ENCODE measurements at regions not wholly inside any gene's neighbourhood (a gene's known extent, or its start where the extent isn't known, plus 50 kb on each side); places are given as distances from the start of the nearest gene placed in this dataset.

DNA sequence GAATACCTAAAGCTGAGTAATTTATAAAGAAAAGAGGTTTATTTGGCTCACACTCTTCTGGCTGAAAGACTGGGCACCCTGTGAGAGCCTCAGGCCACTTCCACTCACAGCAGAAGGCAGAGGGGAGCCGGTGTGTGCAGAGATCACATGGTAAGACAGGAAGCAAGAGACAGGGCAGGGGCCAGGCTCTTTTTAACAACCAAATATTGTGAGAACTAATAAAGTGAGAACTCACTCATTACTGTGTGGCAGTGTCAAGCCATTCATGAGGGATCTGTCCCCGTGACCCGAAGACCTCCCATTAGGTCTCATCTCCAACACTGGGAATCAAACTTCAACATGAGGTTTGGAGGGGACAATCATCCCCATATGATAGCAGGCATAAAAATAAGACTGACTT, 180.8 kb upstream of the DIO3 start:
- DNase-seq: no peak

DNA sequence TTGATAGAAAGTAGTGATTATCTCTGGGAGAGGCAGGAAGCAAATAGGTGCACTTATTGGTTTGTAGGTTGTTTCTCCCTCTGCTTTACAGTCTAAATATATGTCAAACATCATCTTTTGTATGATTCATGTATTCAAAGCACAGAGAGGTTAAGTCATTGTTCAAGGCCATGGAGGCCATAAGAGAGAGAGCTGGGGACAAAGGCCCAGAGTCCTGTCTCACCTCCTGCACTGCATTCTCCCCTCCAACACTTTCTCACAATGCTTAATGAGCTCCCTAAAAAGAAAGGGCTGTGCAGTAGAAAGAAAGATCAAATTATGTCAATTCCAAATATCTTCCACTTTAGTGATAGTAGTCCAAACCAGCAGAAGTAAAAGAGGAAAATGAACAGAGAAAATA, 180.4 kb upstream of the DIO3 start:
- DNase-seq: no peak

DNA sequence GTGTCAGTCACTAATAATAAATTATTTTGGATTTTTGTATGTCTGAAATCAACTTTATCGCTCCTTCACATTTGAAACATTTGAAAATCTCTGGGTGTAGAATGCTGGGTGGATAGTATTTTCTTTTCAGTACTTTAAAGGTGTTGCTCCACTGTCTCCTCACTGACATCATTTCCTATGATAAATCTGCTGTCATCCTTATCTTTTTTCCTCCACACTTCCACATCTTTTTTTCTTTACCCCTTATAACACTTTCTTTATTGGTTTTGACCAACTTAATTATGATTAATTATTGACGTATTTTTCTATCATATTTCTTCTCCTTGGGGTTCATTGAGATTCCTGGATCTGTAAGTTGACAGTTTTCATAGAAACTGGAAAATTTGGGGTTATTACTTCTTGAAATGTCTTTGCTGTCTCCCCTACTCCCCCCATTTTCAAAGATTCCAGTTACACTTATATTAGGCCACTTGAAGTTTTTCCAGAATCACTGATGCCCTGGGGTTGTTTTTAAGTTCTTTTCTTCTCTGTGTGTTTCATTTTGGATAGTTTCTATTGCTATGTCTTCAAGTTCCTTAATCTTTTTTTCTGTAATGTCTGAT, 177.5 kb upstream of the DIO3 start:
- DNase-seq: no peak

DNA sequence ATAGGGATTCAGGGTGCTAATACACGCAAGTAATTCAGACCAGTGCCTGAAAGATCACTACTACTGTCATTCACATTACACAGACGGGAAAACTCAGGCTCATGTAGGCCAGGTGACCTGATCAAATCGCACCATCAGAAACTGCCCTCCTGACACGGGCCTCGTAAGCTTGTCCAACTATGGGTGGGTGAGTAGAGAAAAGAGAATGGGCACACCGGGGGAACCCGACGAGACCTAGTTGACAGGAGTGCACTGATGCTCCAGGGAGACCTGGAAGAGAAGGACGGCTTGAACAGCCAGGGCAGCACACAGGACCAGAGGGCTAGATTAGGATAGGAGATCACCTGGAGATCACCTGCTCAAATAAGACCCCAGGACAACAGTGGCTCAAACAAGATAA, 166.9 kb upstream of the DIO3 start:
- no peak for DNase-seq

DNA sequence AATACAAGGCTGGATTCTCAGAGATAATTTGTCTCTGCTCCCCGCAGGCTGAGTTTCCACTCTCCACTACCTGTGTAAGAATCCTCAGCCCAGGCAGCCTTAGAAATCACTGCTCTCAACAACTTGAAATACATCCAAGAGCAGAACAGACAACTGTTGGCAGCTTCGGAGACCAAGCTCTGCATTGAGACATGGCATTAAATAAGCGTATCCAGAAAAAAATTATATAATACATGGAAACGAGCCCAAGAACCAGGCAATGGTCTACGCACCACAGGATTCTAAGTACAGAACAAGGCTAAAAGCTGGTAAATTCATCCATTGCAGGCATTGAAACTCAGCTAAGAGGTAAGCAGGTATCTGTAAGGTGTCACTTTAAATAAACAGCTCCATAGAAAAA, 165.5 kb upstream of the DIO3 start:
- DNase-seq: no peak

DNA sequence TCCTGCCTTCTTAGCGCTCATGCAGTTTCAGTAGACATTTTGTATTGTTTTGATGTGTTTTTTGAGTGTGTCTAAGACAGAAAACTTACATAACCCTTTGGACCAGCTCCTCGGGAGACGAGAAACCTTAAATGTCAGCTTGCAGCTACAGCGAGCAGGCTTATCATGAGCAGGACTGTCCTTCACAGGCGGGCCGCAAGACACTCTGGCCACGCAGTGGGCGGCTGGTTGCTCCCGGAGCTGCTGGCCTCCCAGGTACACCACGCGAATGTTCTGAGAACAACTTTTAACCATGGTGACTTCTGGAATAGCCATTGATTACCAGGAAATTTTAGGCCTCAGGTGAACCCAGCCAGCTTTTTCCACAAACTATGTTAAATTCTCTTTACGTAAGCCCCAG, 164.1 kb upstream of the DIO3 start:
- no peak for DNase-seq

DNA sequence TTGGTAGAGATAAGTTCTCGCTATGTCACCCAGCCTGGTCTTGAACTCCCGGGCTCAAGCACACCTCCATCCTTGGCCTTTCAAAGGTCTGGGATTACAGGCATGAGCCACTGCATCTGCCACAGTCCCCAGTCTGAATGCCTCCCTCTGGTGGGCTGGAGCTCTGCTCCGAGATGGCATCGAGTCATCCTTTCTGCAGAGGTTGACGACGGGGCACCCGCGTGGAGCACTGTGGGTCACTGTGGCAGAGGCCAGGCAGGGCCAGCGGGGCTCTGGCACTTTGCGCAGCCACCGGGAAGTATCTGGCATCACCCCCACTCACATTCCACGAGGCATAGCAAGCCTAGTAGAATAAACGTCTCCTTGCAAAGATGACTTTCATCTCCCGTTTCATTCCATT, 163.3 kb upstream of the DIO3 start:
- no peak for DNase-seq

DNA sequence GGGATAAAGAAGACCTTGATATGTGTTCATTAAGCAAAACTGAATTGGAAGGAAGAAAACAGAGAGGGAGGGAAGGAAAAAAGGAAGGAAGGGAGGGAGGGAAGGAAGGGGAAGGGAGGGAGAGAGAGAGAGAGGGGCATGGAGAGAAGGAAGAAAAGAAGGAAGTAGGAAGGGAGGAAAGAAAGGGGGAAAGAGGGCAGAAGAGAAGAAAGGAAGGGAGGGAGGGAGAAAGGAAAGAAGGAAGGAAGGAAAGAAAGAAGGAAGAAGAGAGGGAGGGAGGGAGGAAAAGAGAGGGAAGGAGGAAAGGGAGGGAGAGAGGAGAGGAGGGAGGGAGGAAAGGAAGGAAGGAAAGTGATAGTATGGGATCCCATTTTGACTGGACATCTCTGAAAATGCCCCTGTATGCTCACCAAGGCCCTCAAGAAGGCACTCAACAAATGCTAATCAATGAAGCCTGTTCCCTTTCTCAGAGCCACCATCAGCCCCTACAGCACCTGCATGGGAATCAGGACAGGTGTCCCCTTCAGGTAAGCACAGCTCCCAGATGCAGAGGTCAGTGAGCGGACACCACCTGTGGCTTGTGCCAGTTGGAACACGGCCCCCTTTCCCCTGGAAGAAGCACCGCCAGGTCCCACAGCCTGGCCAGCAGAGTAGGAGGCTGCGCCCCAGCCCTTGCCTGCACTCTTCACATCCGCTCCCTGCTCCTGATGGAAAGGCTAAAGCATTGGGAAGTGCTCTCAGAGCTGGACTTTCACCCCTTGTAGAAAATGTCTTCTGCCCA, 161.4 kb upstream of the DIO3 start:
- no peak for DNase-seq

DNA sequence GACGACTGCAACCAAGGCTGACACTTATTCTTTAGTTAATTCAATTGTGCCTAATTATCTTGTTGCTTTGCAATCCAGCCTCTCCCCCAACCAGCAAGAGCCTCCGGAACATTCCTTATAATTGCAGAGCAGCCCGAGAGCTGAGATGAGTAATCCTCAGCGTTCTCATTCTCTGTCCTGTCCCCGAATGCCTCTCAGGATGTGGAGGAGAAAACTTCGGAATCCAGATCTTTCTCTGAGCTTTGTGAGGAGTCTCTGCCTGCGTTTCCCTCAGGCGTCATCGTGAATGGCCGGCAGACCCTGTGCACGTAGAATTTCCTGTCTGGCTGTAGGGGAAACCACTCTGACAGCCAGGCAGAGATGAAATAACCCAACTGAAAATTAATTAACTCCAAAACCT, 160.5 kb upstream of the DIO3 start:
- no peak for DNase-seq

DNA sequence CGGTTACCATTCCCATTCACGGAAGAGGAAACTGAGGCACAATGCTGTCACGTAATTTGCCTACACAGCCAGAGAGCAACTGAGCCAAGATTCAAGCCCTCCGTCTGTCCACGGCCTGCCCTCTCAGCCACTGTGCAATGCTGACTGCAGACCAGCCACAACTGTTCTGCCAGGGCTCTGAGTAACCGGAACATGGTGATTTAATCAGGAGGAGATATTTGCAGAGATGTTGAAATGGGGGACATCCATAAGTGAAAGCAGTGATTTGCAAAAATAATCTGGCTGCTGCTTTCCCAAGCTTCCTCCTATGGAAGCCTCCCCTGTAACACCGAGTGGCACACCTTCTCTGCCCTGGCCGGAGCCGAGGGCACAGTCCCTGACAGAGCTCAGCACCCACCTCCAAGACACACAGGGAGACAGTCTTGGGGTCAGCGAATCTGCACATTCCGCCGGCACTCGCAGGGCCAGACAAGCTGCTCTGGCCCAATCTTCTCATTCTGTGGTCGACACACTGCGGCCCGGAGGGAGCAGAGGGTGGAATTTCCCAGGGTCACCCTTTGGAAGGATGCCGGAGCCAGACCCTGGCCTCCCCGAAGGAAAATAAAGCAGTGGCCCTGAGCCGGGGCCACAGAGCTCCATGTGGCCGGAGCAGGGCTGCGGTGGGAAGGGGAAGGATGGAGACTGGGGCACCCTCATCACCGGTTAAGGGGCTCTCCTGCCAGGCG, 158.2 kb upstream of the DIO3 start:
- no peak for DNase-seq

DNA sequence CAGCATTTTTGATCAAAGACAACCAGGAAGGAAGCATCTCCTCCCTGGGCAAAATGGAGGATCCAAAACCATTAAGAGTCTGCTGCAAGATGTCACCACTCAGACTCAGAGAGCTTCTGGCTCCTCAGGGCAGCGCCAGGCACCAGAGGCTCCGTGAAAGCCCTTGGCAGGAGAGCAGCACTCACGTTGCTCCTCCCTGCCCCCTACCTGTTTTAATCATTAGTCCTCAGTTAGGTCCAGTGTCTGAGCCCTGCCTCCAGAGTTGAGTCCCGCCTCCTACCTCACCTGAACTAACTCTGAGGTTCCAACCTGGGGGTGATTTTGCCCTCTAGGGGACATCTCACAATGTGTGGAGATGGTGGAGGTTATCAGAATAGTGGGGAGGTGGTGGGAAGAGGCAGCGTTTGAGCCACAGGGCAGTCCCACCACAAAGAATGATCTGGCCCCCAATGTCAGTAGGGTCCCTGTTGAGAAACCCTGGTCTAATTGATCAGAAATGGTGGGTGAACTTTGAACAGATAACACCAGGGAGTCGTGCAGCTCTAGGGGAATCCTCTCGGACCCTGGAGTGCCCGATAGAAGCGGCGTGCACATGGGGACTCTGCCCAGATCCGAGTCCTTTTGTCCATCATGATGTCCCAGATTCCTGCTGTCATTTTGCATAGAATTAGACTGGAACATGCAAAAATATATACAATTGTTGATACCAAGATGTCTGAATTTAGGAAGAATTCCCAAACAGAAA, 156.7 kb upstream of the DIO3 start:
- no peak for DNase-seq

DNA sequence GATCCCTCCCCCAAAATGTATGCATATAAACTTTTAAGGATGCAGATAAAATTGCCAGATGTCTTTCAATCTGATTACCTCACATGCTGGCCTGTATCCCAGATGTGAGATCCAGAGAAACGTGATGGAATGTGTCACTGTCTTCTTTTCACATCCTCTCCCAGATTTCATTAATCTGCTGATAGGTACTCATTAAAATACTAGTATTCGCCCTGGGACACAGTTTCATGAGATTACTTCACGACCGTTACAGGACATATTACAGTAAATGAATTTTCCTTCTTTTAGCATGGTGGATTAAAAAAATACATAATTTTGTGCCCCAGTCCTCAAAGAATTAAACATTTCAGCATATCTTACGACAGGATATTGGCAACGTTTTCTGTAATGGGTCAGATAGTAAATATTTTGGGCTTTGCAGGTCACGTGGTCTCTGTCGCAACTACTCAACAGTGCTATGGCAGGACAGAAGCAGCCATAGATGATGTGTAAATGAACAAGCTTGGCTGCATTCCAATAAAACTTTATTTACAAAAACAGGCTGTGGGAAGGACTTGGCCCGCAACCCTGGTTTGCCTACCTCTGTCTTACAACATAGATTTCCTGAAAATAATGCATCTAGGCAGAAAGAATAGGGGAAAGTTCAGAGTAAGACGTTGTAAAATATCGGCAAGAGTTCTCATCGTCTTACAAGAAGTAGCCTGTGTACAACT, 156.0 kb upstream of the DIO3 start:
- DNase-seq: no peak

DNA sequence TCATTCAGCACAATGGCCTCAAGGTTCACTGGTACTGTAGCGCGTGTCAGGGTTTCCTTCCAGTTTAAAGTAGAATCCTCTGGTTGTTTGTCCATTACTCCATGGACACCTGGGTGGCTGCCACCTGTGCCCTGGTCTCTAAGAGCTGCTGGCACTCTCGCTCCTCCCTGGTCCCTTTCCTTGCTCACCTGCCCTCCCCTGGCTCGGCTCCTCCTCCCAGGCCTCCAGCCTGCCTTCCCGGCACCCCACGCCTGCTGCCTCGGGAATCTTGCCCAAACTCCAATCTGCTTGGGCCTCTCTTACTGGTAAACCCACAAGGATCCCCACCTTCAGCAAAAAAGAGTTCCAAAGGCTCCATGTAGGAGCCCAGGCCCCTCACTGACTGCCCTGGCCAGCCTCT, 154.4 kb upstream of the DIO3 start:
- DNase-seq: no peak

DNA sequence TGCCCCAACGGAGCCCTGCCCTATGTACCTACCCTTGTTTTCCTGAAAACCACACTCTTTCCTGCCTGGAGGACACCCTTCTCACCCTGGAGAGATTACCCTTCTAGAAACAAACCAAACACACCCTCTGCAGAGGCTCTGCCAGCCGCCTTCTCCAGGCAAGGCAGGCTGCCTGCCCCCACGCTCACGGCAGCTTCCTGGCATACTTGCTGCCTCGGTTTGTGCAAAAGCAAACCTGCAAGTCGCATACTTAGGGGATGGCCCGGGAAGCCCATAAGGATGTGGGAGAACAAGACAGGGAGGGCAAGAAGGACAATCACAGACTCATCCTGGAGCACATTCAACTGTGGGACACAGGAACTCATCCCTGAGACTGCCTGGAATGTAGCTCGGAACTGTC, 154.0 kb upstream of the DIO3 start:
- no peak for DNase-seq

DNA sequence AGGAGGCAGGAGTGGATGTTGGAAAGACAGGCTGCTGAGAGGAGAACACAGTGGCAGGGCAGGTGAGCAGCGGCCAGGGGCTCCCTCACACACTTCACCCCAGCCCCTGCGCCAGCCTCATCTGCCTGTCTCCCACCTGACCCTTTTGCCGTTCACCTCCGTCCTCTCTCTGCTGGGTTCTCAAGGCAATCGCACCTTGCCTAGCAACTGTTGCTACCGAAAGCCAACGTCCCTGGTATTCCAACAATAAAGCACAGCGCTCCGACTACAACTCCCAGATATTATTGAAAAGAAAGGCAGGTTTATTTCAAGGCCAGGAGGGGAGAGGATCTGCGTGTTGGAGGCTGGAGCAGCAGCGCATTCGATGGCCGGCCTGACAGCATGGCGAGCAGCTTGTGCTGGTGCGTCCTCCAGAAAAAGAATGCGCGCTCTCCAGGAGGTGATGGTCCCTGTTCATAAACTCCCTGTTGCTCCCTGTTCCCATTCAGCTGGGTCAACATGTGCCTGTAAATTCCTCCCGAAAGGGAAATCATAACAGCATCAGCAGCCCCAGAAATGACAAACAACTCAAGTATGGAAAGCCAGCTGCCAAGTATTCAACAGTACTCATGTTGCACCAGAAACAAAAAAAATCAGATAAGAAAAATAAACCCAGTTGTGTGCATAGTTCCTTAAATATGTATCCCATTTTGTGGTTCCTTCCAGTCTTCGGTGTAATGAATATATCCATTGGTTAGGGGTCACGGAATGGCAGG, 153.0 kb upstream of the DIO3 start:
- DNase-seq: no peak

DNA sequence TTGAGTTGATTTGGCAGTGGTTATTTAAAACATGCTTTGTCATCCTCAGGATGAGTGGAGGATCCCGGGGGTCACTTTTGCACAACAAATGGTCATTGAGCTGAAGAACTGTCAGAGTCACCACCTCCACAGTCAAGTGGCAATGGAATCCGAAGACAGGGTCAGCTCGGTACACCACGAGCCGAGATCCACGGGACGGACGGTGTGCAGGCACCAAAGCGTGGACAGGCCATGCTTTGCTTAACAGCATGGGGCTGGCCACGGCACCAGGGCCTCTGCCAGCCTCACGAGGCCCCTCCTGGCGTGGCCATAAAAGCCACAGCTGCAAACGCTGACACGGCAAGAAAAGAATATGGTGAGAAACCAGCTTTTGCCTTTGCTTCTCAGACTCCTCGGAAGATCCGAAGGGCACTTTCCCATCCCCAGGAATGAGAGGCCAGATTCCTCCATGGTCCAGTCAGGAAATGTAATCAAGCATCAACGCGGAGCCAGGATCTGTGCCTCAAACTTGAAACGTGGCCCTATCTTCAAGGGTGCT, 152.2 kb upstream of the DIO3 start:
- DNase-seq: no peak

DNA sequence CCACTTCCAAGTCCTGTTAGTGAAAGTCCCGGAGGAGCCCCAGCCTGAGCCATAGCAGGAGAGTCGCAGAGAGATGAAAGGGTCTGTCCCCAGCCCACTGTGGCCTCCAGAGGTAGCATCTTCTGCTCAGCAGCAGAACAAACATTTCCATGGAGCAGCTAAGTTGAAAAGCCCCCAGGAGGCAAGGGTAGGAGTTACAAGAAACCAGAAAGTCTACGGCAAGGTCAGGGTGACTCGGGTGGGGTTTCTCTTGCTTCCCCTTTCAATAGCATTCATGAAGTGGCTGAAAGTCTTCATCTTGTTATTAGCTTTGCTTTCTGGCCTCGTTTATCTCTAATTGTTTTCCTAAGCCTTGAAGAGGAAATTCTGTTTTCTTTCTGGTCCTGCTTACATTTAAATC, 151.2 kb upstream of the DIO3 start:
- DNase-seq: no peak

DNA sequence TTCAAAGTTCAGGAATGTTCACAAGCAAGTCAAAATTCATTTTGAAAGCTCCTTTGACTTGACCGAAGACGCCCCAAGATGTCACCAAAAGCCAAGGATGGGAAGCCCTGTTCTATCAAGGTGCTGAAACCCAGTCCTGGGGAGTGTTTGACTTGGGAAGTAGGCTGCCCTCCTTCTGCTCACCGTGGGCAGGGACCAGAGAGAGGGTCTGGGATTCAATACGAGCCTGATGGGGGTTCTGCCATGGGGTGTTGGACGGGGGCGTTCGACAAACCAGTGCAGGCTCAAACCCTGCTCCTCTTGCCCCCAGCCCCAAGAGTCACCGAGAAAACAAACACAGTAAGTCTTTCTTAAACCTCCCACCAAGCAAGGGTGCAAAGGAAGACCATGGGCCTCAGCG, 150.1 kb upstream of the DIO3 start:
- DNase-seq: no peak

DNA sequence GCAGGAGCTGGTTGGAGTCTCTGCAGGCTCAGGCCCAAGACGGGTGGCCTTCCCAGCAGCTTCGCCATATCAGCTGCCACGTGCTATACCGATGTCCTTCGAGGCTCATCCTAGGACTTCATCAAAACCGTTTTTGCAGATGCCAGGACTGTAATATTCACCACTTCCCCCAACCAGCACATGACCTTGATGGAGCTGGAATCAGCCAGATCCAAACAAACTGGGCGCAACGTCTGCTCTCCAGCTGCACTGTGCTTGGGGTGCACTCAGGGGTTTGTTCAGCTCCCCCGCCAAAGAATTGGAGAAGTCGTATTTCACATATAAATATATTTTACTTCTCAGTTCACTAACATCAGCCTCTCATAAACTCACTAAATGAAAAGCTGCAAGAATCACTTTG, 149.5 kb upstream of the DIO3 start:
- DNase-seq: no peak

DNA sequence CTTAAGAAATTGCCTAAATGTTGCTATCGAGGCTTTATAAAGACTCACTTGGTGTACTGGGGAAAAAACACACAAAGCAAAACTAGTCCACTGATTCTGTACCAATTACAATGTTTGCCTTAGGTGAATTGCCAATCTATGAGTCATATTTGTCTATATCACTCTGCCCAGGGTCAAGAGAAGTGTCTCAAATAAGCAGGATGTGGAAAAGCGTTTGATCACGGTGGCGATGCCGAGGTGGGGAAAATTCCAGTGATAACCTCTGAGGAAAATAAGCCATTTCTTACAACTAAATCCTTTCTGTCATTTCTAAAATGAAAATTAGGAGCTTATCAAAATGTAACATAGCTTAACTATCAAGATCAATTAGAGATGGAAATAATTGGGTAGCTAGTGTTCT, 148.6 kb upstream of the DIO3 start:
- DNase-seq: no peak

DNA sequence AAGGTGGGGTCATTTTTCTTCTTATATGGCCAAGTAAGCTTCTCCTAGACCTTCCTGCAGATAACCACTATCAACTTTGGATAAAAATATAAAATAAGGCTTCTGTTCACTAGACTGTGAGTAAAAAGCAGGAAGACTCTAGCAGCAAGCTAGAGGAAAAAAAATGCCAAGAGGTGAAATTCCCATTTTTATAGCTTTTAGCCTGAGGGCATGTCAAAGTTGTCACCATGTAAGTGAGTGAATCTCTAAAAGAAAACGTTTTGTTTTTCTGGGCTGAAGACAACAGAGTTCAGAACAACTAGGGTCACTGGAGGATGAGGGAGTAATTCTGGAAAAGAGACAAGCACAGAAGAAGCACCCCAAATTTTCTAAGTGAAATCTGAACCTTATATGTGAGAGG, 143.9 kb upstream of the DIO3 start:
- no peak for DNase-seq

DNA sequence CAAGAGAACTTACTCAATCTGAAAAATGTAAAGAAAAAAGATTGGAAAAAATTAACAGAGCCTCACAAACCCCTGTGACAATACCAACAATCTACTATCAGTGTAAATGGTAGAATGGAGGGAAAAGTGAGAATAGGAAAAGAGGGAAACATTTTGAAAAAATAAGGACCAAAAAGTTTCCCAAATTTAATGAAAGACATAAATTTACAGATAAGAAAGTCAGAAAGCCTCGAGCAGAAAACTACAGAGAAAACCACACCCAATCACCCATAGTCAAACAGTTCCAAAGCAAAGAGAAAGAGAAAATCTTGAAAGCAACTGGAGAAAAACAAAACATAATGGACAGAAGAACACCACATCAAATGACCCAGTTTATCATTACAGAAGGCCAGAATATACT, 142.7 kb upstream of the DIO3 start:
- DNase-seq: no peak
